OCI-LY3 (cell line): ENCODE measurements at regions not wholly inside any gene's neighbourhood (a gene's known extent, or its start where the extent isn't known, plus 50 kb on each side); places are given as distances from the start of the nearest gene placed in this dataset.

Source experiments
- H2AFZ ChIP-seq: fragments of 200-600, 300-600 bp; shearing (Covaris generic); 2 replicates; pipeline ENCODE4 v1.6.0; 2014; ENCODE audit warnings: antibody characterized with exemption, low read depth, low read length
- H3K27ac ChIP-seq: fragments of 200-600, 300-600 bp; sonication (generic); 2 replicates; pipeline ENCODE4 v1.5.1; 2014; ENCODE audit warnings: mild to moderate bottlenecking, low read length, moderate library complexity, mixed read lengths
- H3K27me3 ChIP-seq: fragments of 200-600, 300-600 bp; sonication (generic); 2 replicates; pipeline ENCODE4 v1.6.1; 2014; ENCODE audit warnings: low read depth, low read length, mixed read lengths
- H3K36me3 ChIP-seq: fragments of 200-600, 300-600 bp; sonication (generic); replicated peaks from 2 replicates; pipeline ENCODE3; 2014; ENCODE audit warnings: low read depth, low read length, mixed read lengths
- H3K4me1 ChIP-seq: fragments of 300-600, 200-600 bp; sonication (generic); 2 replicates; pipeline ENCODE4 v1.6.1; 2014; ENCODE audit warnings: low read length, mixed read lengths
- H3K4me2 ChIP-seq: fragments of 200-600, 300-600 bp; sonication (generic); 2 replicates; pipeline ENCODE4 v1.6.1; 2014; ENCODE audit warnings: low read length, mixed read lengths
- H3K4me3 ChIP-seq: fragments of 300-600, 200-600 bp; sonication (generic); 2 replicates; pipeline ENCODE4 v1.5.1; 2014; ENCODE audit warnings: antibody characterized with exemption, mild to moderate bottlenecking, low read length, moderate library complexity
- H3K79me2 ChIP-seq: fragments of 300-600, 200-600 bp; shearing (Covaris generic); 2 replicates; pipeline ENCODE4 v1.6.1; 2014; ENCODE audit warnings: mild to moderate bottlenecking, low read length, mixed read lengths
- H3K9ac ChIP-seq: fragments of 300-600, 200-600 bp; shearing (Covaris generic); 2 replicates; pipeline ENCODE4 v1.6.0; 2014; ENCODE audit warnings: mild to moderate bottlenecking, low read length, moderate library complexity
- H3K9me3 ChIP-seq: fragments of 200-600, 300-600 bp; shearing (Covaris generic); 2 replicates; pipeline ENCODE4 v1.6.1; 2014; ENCODE audit warnings: low read length, mixed read lengths; ENCODE audit not compliant: insufficient read depth
- H4K20me1 ChIP-seq: fragments of 200-600, 300-600 bp; sonication (generic); 2 replicates; pipeline ENCODE4 v1.6.1; 2016; ENCODE audit warnings: low read length, mixed read lengths; ENCODE audit not compliant: insufficient read depth
- CTCF ChIP-seq: fragments of 200-600, 300-600 bp; sonication (generic); IDR thresholded peaks from 2 replicates; pipeline ENCODE4 v1.5.1; 2014; ENCODE audit warnings: antibody characterized with exemption, low read length, low read depth
- EZH2phosphoT487 ChIP-seq: fragments of 200-600 bp; shearing (Covaris generic); IDR thresholded peaks from 2 replicates; pipeline ENCODE4 v1.6.1; 2018; ENCODE audit warnings: antibody characterized with exemption, mixed run types, low read depth

GRCh38 chr12:126727218-126728075 lies 1539.5 kb upstream of the TMEM132C start:
- Histone ChIP-seq H3K9me3 (peaks cover 5% of the 10 kb centered on the region; the same call in 1 of the 2 replicates), H3K4me2 (no peak overlapping the region), H3K4me1 (peaks cover 18% of the 10 kb centered on the region), H3K27ac (no peak overlapping the region), H2AFZ (no peak overlapping the region), H3K36me3 (peaks cover 7% of the 10 kb centered on the region), H3K9ac (no peak overlapping the region), H3K4me3 (no peak overlapping the region), H3K27me3 (no peaks in the 10 kb centered on the region), H3K79me2 (no peaks in the 10 kb centered on the region), H4K20me1 (no peaks in the 10 kb centered on the region)
- no peak for TF ChIP-seq CTCF
- TF ChIP-seq EZH2phosphoT487: no peak

GRCh38 chr12:126734296-126734695 lies 1532.7 kb upstream of the TMEM132C start:
- no peak overlapping the region for H3K9ac ChIP-seq
- no peaks in the 10 kb centered on the region for H3K79me2 ChIP-seq
- no peak for TF ChIP-seq EZH2phosphoT487
- no peak for TF ChIP-seq CTCF
- no peak overlapping the region for H3K4me2 ChIP-seq
- H3K27me3 ChIP-seq: no peaks in the 10 kb centered on the region
- no peak overlapping the region for H3K27ac ChIP-seq
- H3K4me1 ChIP-seq: no peaks in the 10 kb centered on the region
- H4K20me1 ChIP-seq: no peaks in the 10 kb centered on the region
- H3K9me3 ChIP-seq: no peaks in the 10 kb centered on the region
- no peak overlapping the region for H3K4me3 ChIP-seq
- peaks cover 1% of the 10 kb centered on the region for H3K36me3 ChIP-seq
- H2AFZ ChIP-seq: no peak overlapping the region

GRCh38 chr12:126734710-126735109 lies 1532.3 kb upstream of the TMEM132C start:
- no peak overlapping the region for H3K4me2 ChIP-seq
- TF ChIP-seq CTCF: no peak
- no peak for TF ChIP-seq EZH2phosphoT487

GRCh38 chr12:126741536-126742240 lies 1525.3 kb upstream of the TMEM132C start:
- H3K4me2 ChIP-seq: no peak overlapping the region
- H3K9ac ChIP-seq: no peak overlapping the region
- no peaks in the 10 kb centered on the region for H3K9me3 ChIP-seq
- no peaks in the 10 kb centered on the region for H3K4me1 ChIP-seq
- H3K79me2 ChIP-seq: no peaks in the 10 kb centered on the region
- no peak for TF ChIP-seq EZH2phosphoT487
- TF ChIP-seq CTCF: no peak
- H2AFZ ChIP-seq: no peak overlapping the region
- H3K4me3 ChIP-seq: no peak overlapping the region
- peaks cover 2% of the 10 kb centered on the region for H3K36me3 ChIP-seq
- H4K20me1 ChIP-seq: no peaks in the 10 kb centered on the region
- H3K27me3 ChIP-seq: no peaks in the 10 kb centered on the region
- H3K27ac ChIP-seq: no peak overlapping the region

More at GRCh38 chr12:126734710-126735109, 1532.3 kb upstream of the TMEM132C start:
- H3K27ac ChIP-seq: no peak overlapping the region
- H3K9me3 ChIP-seq: no peaks in the 10 kb centered on the region
- H3K4me1 ChIP-seq: no peaks in the 10 kb centered on the region
- H3K4me3 ChIP-seq: no peak overlapping the region
- H3K27me3 ChIP-seq: no peaks in the 10 kb centered on the region
- no peak overlapping the region for H2AFZ ChIP-seq
- peaks cover 2% of the 10 kb centered on the region for H3K36me3 ChIP-seq
- no peaks in the 10 kb centered on the region for H3K79me2 ChIP-seq
- H4K20me1 ChIP-seq: no peaks in the 10 kb centered on the region
- H3K9ac ChIP-seq: no peak overlapping the region
